HG02870 (cell line): ENCODE measurements at regions not wholly inside any gene's neighbourhood (a gene's known extent, or its start where the extent isn't known, plus 50 kb on each side); places are given as distances from the start of the nearest gene placed in this dataset.
"Not testable (repeated sequence)": the region's sequence is repeated elsewhere in the genome, so short reads cannot be mapped to it uniquely, and the experiment has no call there.

Experiments
- ATAC-seq: cut with Tn5 transposase; IDR thresholded peaks from one replicate; pipeline ENCODE4 v1.9.1; 2021; ENCODE audit warnings: mild to moderate bottlenecking, moderate library complexity; ENCODE audit not compliant: unreplicated experiment

GRCh38 chr16:77488652-77489051 is 53.8 kb upstream of the ADAMTS18 start:
- ATAC-seq, result no peak

- no peak for ATAC-seq
These were observed 56.3 kb upstream of the ADAMTS18 start for GRCh38 chr16:77491091-77491490.

- no peak for ATAC-seq
These were observed 62.1 kb upstream of the ADAMTS18 start for GRCh38 chr16:77496934-77497333.

GRCh38 chr16:77499373-77500285 is 64.8 kb upstream of the ADAMTS18 start:
- no peak for ATAC-seq

GRCh38 chr16:77500286-77500598 is 65.4 kb upstream of the ADAMTS18 start:
- ATAC-seq, result no peak

- ATAC-seq, result no peak
These were observed 66.3 kb upstream of the ADAMTS18 start for GRCh38 chr16:77500934-77501664.

- ATAC-seq, result no peak
These were observed 67.6 kb upstream of the ADAMTS18 start for GRCh38 chr16:77502448-77502847.

- not testable (repeated sequence) for ATAC-seq
These were observed 71.7 kb upstream of the ADAMTS18 start for GRCh38 chr16:77506492-77506891.

GRCh38 chr16:77509051-77509450 is 74.2 kb upstream of the ADAMTS18 start:
- no peak for ATAC-seq

- no peak for ATAC-seq
These were observed 75.0 kb upstream of the ADAMTS18 start for GRCh38 chr16:77509796-77510195.

GRCh38 chr16:77511053-77511452 is 76.2 kb upstream of the ADAMTS18 start:
- no peak for ATAC-seq

GRCh38 chr16:77514500-77515220 is 79.8 kb upstream of the ADAMTS18 start:
- ATAC-seq, result peak; percentile 89

- ATAC-seq, result not testable (repeated sequence)
These were observed 90.4 kb upstream of the ADAMTS18 start for GRCh38 chr16:77525226-77525625.

GRCh38 chr16:77531752-77532151 is 96.9 kb upstream of the ADAMTS18 start:
- ATAC-seq, result no peak

GRCh38 chr16:77536809-77537208 is 102.0 kb upstream of the ADAMTS18 start:
- no peak for ATAC-seq

GRCh38 chr16:77539421-77540034 is 104.7 kb upstream of the ADAMTS18 start:
- ATAC-seq, result no peak

- no peak for ATAC-seq
These were observed 105.8 kb upstream of the ADAMTS18 start for GRCh38 chr16:77540646-77541045.

- ATAC-seq, result no peak
These were observed 106.3 kb upstream of the ADAMTS18 start for GRCh38 chr16:77541165-77541564.

GRCh38 chr16:77548151-77548550 is 113.3 kb upstream of the ADAMTS18 start:
- ATAC-seq, result no peak

- no peak for ATAC-seq
These were observed 113.9 kb upstream of the ADAMTS18 start for GRCh38 chr16:77548766-77549165.

- ATAC-seq, result no peak
These were observed 115.0 kb upstream of the ADAMTS18 start for GRCh38 chr16:77549876-77550275.
